Erythroblast (primary cell): ENCODE measurements at regions not wholly inside any gene's neighbourhood (a gene's known extent, or its start where the extent isn't known, plus 50 kb on each side); places are given as distances from the start of the nearest gene placed in this dataset.

Source experiments
- GATA1 ChIP-seq: IDR thresholded peaks from 2 replicates; pipeline ENCODE4 v1.6.1; 2011; ENCODE audit warnings: low read depth, mild to moderate bottlenecking, control low read depth, low read length, moderate library complexity
- POLR2A ChIP-seq: IDR thresholded peaks from 2 replicates; pipeline ENCODE4 v1.6.1; 2011; ENCODE audit warnings: mild to moderate bottlenecking, low read length

DNA sequence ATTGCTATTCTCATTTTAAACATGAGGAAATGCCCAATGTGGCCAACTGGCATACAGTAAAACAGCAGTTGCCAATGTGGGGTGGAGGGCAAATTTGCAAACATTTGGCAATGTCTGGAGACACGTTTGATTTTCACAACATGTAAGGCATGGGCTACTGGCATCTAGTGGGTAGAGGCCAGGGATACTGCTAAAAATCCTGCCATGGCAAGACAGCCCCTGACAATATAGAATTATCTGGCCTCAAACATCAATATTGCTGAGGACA is 168.6 kb downstream of the KCNE4 start:
- no peak for TF ChIP-seq POLR2A
- TF ChIP-seq GATA1: no peak
